ENCODE measurements at regions not wholly inside any gene's neighbourhood (a gene's known extent, or its start where the extent isn't known, plus 50 kb on each side); places are given as distances from the start of the nearest gene placed in this dataset.

- TF ChIP-seq CTCF (IDR thresholded peaks at IDR 0.05) (no peak), POLR2A (IDR thresholded peaks at IDR 0.05) (no peak), POLR2AphosphoS5 (IDR thresholded peaks at IDR 0.05) (no peak)
These were observed 458.3 kb downstream of the BTG1 start for GRCh38 chr12:91687052-91688017.
